Coronary artery (tissue), 2 donors: ENCODE measurements at regions not wholly inside any gene's neighbourhood (a gene's known extent, or its start where the extent isn't known, plus 50 kb on each side); places are given as distances from the start of the nearest gene placed in this dataset.

Source experiments
- DNase-seq: peaks from one replicate; pipeline ENCODE4 v3.0.0-alpha.2; 2017; ENCODE audit warnings: low spot score
- H3K27ac ChIP-seq, 2 donors: fragments of 200-600 bp; sonication (generic); one replicate each; pipeline ENCODE4 v1.5.1; 2016 to 2019
- H3K4me3 ChIP-seq: fragments of 200-600 bp; sonication (generic); 2 replicates; pipeline ENCODE4 v1.5.1; 2016; ENCODE audit warnings: mild to moderate bottlenecking, moderate library complexity
- TF ChIP-seq, protein P1 (sequence below): fragments of 200-600 bp; sonication (generic); IDR thresholded peaks from one replicate; pipeline ENCODE4 v1.5.1; 2019; ENCODE audit warnings: antibody characterized with exemption

DNA sequence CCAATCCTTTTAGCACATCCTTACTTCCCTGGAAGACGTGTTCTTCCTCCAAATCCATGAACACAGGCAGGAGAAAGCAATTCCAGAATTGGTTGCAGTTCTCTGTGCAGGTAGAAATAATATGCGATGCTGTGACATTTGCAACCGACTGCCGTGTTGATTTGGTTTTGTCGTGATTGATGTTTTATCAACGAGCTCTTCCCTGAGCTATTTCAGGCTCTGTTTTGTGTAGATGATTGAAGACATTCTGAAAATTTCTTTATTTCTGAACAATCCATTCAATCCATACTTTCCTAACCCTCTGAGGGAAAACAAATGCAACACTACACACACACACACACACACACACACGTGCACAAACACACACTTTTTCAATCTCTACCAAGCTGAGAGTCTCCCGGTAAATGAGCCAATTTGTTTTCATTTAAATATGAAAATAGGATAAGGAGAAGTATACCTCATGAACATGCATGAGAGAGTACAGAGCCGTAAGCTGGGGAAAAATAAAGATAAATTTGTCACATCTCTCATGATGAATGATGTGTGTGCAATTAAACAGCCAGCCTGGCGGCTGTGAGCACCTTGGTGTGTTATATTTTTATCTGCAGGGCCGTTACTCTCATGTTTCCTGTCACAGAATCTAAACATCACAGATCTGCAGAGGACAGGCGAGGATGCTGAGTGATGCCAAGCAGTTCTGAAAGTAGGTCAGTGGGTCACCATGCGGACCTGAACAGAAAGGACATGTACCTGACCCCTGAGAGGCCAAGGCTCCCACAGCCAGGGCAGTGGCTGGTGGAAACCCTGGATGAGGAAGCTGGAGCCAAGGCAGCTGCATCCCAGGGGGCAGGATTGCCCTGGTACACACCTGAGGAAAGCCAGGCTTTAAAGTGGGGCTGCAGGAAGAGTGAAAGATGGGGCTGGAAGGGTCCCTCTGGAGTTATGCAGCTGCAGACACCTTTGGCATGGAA, 64.8 kb downstream of the PDCL3 start:
- DNase-seq: no peak
- no peak overlapping the region for H3K27ac ChIP-seq
- TF ChIP-seq, protein P1, sequence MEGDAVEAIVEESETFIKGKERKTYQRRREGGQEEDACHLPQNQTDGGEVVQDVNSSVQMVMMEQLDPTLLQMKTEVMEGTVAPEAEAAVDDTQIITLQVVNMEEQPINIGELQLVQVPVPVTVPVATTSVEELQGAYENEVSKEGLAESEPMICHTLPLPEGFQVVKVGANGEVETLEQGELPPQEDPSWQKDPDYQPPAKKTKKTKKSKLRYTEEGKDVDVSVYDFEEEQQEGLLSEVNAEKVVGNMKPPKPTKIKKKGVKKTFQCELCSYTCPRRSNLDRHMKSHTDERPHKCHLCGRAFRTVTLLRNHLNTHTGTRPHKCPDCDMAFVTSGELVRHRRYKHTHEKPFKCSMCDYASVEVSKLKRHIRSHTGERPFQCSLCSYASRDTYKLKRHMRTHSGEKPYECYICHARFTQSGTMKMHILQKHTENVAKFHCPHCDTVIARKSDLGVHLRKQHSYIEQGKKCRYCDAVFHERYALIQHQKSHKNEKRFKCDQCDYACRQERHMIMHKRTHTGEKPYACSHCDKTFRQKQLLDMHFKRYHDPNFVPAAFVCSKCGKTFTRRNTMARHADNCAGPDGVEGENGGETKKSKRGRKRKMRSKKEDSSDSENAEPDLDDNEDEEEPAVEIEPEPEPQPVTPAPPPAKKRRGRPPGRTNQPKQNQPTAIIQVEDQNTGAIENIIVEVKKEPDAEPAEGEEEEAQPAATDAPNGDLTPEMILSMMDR: no peak
- H3K4me3 ChIP-seq: no peak overlapping the region

- Histone ChIP-seq H3K27ac (no peak overlapping the region), H3K4me3 (no peak overlapping the region)
- peak; percentile 41 for DNase-seq
- TF ChIP-seq, protein P1: no peak
Observed at GRCh38 chr2:100628506-100628905, 65.7 kb downstream of the PDCL3 start.

- DNase-seq: peak; percentile 41
- TF ChIP-seq, protein P1: no peak
Observed at GRCh38 chr2:100629309-100629708, 66.5 kb downstream of the PDCL3 start.

GRCh38 chr2:100630473-100630977, 67.7 kb downstream of the PDCL3 start:
- TF ChIP-seq, protein P1: no peak
- DNase-seq: peak; percentile 45

More at GRCh38 chr2:100629309-100629708, 66.5 kb downstream of the PDCL3 start:
- no peak overlapping the region for H3K4me3 ChIP-seq
- H3K27ac ChIP-seq: no peak overlapping the region

GRCh38 chr2:100632037-100632436, 69.2 kb downstream of the PDCL3 start:
- TF ChIP-seq, protein P1: no peak
- Histone ChIP-seq H3K4me3 (no peak overlapping the region), H3K27ac (no peak overlapping the region)
- no peak for DNase-seq

More at GRCh38 chr2:100630473-100630977, 67.7 kb downstream of the PDCL3 start:
- Histone ChIP-seq H3K27ac (no peak overlapping the region), H3K4me3 (no peak overlapping the region)

DNA sequence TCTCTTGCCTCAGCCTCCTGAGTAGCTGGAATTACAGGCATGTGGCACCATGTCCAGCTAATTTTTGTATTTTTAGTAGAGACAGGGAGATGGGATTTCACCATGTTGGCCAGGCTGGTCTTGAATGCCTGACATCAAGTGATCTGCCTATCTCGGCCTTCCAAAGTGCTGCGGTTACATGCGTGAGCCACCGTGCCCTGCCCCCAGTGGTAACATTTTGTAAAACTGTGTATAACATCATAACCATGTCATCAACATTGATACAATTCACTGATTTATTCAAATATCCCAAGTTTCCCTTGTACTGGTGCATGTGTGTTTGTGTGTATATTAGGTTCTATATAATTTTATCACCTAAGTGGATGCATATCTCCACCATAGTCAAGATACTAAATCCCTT, 70.0 kb downstream of the PDCL3 start:
- Histone ChIP-seq H3K4me3 (no peak overlapping the region), H3K27ac (no peak overlapping the region)
- TF ChIP-seq, protein P1: no peak

More for the DNA sequence above, 70.0 kb downstream of the PDCL3 start:
- DNase-seq: no peak
